GM19023 (cell line): ENCODE measurements at regions not wholly inside any gene's neighbourhood (a gene's known extent, or its start where the extent isn't known, plus 50 kb on each side); places are given as distances from the start of the nearest gene placed in this dataset.
"Not testable (repeated sequence)": the region's sequence is repeated elsewhere in the genome, so short reads cannot be mapped to it uniquely, and the experiment has no call there.

Experiments
- ATAC-seq: cut with Tn5 transposase; IDR thresholded peaks from one replicate; pipeline ENCODE4 v1.9.1; 2021; ENCODE audit warnings: mild to moderate bottlenecking, moderate library complexity; ENCODE audit not compliant: unreplicated experiment

DNA sequence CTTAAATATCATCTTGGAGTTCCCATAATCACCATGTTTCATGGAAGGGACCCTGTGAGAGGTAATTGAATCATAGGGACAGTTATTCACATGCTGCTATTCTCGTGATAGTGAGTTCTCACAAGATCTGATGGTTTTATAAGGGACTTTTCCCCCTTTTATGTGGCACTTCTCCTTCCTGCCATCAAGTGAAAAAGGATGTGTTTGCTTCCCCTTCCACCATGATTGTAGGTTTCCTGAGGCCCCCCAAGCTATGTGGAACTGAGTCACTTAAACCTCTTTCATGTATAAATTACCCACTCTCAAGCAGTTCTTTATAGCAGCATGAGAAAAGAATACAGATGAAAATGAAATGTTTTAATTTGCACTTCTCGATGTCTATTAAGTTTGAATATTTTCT, 112.0 kb downstream of the ZNF648 start:
- no peak for ATAC-seq

DNA sequence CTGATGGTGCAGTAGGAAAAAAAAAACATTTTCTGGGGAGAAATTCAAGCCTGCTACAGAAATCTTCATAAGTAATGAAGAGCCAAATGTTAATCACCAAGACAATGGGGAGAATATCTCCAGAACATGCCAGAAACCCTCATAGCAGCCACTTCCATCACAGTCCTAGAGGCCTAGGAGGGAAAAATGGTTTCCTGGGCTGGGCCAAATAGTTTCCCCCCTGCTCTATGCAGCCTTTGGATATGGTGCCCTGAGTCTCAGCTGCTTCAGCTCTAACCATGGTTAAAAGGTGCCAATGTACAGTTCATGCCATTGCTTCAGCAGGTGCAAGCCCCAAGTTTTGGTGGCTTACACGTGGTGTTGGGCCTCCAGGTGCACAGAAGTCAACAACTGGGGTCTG, 113.1 kb downstream of the ZNF648 start:
- ATAC-seq: no peak

- no peak for ATAC-seq
These were observed 114.1 kb downstream of the ZNF648 start for GRCh38 chr1:181947441-181947840.

DNA sequence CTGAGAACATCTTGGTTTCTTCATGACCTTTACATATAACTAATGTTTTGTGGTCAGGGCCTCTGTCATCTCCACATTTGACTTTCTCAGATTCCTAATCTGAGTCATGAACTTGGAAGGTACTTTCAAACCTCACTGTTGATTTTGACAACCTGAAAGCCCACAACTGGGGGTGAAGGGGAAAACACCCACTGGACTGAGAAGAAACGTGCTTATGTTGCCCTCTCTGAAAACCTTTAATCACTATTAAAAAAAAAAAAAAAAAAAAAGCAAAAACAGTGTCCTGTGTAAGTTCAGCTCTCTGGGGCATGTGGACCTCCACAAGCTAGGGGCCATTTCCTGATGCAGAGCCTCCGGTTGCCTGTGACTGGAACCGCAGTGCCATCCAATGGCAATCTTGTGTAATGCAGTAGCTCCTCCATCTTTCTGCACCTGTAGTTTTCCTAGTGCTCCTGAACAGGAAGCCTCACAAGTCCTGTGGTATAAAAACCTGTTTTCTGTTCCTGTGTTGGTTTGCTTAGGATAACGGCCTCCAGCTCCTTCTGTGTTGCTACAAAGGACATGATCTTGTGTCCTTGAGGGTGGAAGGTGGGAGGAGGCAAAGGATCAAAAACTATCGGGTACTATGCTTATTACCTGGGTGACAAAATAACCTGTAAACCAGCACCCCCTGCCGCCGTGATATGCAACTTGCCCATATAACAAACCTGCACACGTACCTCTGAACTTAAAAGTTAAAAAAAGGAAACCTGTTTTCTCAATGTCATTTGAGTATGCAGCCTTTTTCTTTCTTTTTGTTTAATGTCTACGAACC, 124.5 kb downstream of the ZNF648 start:
- ATAC-seq: peak; percentile 76

DNA sequence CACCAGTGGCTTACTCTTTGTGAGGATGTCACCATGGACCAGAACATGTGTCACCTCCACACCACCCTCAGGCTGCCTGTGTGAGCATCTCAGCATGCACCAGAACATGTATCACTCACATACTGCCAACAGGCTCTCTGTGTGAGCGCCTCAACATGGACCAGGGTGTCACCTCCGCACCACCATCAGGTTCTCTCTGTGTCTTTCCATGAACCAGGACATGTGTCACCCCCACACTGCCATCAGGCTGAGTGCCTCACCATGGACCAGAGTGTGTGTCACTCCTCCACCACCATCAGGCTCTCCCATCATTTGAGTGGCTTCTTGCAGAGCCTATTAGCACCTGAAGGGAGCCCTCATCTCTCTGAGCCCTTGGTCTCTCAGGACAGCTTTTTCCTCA, 125.2 kb downstream of the ZNF648 start:
- ATAC-seq: peak; percentile 40

- no peak for ATAC-seq
These were observed 129.6 kb downstream of the ZNF648 start for GRCh38 chr1:181931873-181932272.

DNA sequence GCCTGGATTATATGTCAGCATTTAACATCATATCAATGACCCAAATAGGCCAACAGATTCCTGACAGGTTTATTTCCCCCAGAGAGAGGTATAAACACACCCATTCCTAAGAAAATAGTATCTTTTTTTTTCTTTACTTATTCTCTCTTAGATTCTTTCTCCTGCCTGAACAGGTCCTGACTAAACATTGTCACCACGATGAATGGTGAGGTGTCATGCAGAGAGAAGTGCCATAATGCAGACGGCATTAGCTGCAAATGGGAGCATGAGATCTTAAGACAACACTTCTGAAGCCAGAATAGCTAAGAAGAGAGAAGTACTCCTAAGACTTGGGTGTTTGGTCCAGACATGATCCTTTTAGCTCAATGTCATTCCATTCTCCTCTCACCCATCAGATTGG, 131.3 kb downstream of the ZNF648 start:
- ATAC-seq: no peak

- ATAC-seq: no peak
These were observed 134.8 kb downstream of the ZNF648 start for GRCh38 chr1:181926697-181927096.

DNA sequence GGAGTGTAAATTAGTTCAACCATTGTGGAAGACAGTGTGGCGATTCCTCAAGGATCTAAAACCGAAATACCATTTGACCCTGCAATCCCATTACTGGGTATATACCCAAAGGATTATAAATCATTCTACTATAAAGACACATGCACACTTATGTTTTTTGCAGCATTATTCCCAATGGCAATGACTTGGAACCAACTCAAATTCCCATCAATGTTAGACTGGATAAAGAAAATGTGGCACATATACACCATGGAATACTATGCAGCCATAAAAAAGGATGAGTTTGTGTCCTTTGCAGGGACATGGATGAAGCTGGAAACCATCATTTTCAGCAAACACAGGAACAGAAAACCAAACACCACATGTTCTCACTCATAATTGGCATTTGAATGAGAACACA, 137.5 kb downstream of the ZNF648 start:
- ATAC-seq: not testable (repeated sequence)

DNA sequence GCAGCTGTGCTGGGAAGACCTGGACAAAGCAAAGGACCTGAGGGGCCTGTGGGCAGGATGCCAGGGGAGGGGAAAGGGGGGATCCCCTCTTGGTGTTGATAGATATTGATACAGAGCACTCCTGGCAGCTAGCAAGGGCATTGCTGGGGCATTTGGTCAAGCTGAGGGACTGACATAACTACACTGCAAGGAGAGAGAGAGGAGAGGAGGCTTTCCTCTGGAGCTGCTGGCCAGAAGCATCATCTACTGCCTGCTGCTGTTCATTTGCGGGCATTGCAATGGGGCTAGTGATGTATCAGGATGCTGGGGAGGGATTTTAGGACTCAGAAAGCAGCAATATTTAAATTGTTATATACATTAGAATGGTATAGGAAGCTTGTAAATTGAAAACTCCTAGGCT, 142.0 kb downstream of the ZNF648 start:
- ATAC-seq: no peak

DNA sequence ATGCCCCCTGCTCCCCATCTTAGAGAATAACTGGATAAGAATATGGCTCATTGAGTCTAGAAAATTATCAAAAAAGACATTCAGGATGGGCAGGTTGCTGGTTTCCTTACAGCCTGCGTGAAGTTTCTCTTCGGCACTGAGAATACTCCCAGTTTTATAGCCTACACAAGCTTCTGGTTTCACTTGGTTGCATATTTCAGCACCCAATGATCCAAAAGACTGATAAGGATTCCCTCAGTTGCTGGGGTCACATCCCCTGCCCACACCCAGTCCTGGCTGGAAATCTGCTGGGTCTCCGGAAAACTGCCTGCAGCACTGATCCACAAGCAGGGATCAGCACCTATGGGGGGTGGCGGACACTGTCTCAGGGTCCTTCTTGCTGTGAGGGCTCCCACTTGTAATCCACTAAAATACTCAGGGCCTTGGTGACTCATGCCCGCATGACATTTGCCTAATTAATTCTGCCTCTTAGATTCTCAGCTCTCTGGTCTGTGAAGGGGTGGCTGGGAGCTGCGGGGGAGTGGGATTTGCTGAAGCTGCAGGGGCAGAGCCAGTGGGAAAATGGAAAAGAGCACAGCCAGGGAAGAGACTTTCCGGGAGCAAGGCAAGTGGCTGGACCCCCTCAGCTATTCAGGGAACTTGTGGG, 142.5 kb downstream of the ZNF648 start:
- no peak for ATAC-seq

GRCh38 chr1:181911715-181912114, 149.8 kb downstream of the ZNF648 start:
- ATAC-seq: no peak

GRCh38 chr1:181910905-181911304, 150.6 kb downstream of the ZNF648 start:
- no peak for ATAC-seq

- ATAC-seq: no peak
These were observed 152.5 kb downstream of the ZNF648 start for GRCh38 chr1:181909010-181909409.

DNA sequence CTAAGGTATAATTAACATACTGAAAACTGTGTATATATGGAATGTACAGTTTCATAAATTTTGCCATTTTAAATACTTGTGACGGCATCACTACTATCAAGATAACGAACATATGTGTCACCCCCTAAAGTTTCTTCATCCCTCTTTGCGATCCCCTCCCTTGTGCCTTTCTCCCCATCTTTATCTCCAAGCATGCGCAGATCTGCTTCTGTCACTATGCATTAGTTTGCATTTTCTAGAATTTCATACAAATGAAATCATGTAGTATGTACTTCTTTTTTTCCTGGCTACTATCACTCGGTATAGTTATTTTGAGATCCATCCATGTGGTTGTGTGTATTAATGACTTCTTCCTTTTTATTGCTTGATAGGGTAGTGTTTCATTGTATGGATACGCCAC, 154.9 kb downstream of the ZNF648 start:
- ATAC-seq: no peak

GRCh38 chr1:181905944-181906597, 155.4 kb downstream of the ZNF648 start:
- ATAC-seq: no peak

DNA sequence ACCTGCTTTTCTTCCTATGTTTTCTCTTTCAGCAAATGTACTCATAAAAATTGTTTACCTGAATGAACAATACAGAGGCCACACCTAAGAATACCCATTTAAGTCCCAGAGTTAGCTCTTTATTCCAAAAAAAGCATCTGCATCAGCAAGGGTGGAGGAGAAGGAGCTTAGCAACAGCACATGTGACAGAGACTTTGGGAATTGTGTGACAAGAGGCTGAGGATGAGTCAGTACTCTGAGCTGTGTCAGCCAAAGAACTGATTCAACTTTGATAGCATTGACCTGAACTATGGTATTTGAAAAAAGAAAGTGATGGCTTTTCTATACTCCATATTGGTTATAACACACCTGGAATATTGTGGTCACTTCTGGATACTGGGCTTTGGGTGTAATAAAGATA, 162.7 kb downstream of the ZNF648 start:
- ATAC-seq: no peak

DNA sequence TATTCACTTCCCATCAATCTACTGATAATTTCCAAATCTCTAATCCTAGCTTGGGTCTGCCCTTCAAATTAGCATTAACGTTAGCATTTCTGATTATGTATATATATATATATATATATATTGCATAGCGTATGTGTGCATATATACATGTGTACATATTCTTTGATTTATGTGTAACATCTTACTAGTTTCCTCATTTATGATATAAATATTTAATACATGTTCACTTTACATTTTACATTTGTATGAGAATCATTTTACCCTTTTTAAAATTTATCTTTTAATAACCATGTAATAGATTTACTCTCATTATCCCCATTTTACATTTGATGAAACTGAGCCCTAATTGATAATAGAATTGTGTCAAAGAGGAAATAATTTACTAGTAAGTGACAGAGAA, 164.7 kb downstream of the ZNF648 start:
- ATAC-seq: no peak

- no peak for ATAC-seq
These were observed 167.1 kb downstream of the ZNF648 start for GRCh38 chr1:181894439-181894859.

- no peak for ATAC-seq
These were observed 167.6 kb downstream of the ZNF648 start for GRCh38 chr1:181893937-181894336.

DNA sequence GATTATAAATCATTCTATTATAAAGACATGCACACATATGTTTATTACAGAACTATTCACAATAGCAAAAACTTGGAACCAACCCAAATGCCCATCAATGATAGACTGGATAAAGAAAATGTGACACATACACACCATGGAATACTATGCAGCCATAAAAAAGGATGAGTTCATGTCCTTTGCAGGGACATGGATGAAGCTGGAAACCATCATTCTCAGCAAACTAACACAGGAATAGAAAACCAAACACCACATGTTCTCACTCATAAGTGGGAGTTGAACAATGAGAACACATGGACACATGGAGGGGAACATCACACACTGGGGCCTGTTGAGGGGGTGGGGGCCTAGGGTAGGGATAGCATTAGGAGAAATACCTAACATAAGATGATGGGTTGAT, 168.4 kb downstream of the ZNF648 start:
- ATAC-seq: not testable (repeated sequence)

DNA sequence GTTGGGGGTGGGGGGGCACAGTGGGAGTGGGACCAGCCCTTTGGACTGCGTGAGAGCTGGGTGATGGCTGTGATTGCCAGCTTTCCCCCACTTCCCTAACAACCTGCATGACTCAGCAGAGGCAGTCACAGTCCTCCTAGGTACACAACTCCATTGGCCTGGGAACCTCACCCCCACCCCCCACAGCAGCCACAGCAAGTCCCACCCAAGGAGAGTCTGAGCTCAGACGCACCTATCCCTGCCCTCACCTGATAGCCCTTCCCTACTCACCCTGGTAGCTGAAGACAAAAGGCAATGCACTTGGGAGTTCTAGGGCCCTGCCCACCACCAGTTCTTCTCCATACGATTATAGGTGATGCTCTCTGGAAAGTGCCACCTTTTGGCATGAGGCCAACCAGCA, 188.9 kb downstream of the ZNF648 start:
- ATAC-seq: no peak
